ENCODE measurements at regions not wholly inside any gene's neighbourhood (a gene's known extent, or its start where the extent isn't known, plus 50 kb on each side); places are given as distances from the start of the nearest gene placed in this dataset.

- TF ChIP-seq POLR2A (IDR thresholded peaks at IDR 0.05) = no peak
- TF ChIP-seq, protein P1, sequence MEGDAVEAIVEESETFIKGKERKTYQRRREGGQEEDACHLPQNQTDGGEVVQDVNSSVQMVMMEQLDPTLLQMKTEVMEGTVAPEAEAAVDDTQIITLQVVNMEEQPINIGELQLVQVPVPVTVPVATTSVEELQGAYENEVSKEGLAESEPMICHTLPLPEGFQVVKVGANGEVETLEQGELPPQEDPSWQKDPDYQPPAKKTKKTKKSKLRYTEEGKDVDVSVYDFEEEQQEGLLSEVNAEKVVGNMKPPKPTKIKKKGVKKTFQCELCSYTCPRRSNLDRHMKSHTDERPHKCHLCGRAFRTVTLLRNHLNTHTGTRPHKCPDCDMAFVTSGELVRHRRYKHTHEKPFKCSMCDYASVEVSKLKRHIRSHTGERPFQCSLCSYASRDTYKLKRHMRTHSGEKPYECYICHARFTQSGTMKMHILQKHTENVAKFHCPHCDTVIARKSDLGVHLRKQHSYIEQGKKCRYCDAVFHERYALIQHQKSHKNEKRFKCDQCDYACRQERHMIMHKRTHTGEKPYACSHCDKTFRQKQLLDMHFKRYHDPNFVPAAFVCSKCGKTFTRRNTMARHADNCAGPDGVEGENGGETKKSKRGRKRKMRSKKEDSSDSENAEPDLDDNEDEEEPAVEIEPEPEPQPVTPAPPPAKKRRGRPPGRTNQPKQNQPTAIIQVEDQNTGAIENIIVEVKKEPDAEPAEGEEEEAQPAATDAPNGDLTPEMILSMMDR (IDR thresholded peaks at IDR 0.05) = no peak
- TF ChIP-seq EP300 (IDR thresholded peaks at IDR 0.05; ENCODE audit: low read depth) = no peak
These were observed 136.3 kb downstream of the ZNF330 start for GRCh38 chr4:141356963-141357335.
